ENCODE measurements at regions not wholly inside any gene's neighbourhood (a gene's known extent, or its start where the extent isn't known, plus 50 kb on each side); places are given as distances from the start of the nearest gene placed in this dataset.

GRCh38 chr6:164154588-164154987 is 740.1 kb downstream of the QKI start:
- no peak for ATAC-seq
- TF ChIP-seq PPARA (CRISPR knock-in tag; IDR thresholded peaks at IDR 0.05; ENCODE audit: borderline replicate concordance) (no peak), BACH2 (CRISPR knock-in tag; IDR thresholded peaks at IDR 0.05; ENCODE audit: borderline replicate concordance) (no peak), RARB (CRISPR knock-in tag; IDR thresholded peaks at IDR 0.05) (no peak), ZNF565 (CRISPR knock-in tag; conservative IDR thresholded peaks at IDR 0.05; ENCODE audit: low read depth) (no peak), ZNF70 (CRISPR knock-in tag; IDR thresholded peaks at IDR 0.05) (no peak), TSHZ2 (CRISPR knock-in tag; IDR thresholded peaks at IDR 0.05) (no peak), ZFP30 (CRISPR knock-in tag; IDR thresholded peaks at IDR 0.05) (no peak), ZNF8 (CRISPR knock-in tag; IDR thresholded peaks at IDR 0.05) (no peak), TCF4 (CRISPR knock-in tag; IDR thresholded peaks at IDR 0.05; ENCODE audit: borderline replicate concordance) (no peak), POU6F1 (CRISPR knock-in tag; IDR thresholded peaks at IDR 0.05; ENCODE audit: borderline replicate concordance, low read depth) (no peak)

- no peak for TF ChIP-seq POU6F1 (CRISPR knock-in tag; IDR thresholded peaks at IDR 0.05; ENCODE audit: borderline replicate concordance, low read depth)
- no peak for ATAC-seq
Observed at GRCh38 chr6:164152611-164153010, 738.1 kb downstream of the QKI start.

- ATAC-seq, result no peak
- TF ChIP-seq ZNF8 (CRISPR knock-in tag; IDR thresholded peaks at IDR 0.05) (no peak), CSRNP3 (CRISPR knock-in tag; IDR thresholded peaks at IDR 0.05) (no peak), TOX (CRISPR knock-in tag; IDR thresholded peaks at IDR 0.05; ENCODE audit: borderline replicate concordance) (no peak), ESRRG (CRISPR knock-in tag; IDR thresholded peaks at IDR 0.05) (no peak), TCF4 (CRISPR knock-in tag; IDR thresholded peaks at IDR 0.05; ENCODE audit: borderline replicate concordance) (no peak), PATZ1 (CRISPR knock-in tag; IDR thresholded peaks at IDR 0.05; ENCODE audit: borderline replicate concordance) (no peak), CSDC2 (CRISPR knock-in tag; IDR thresholded peaks at IDR 0.05) (no peak), PPARA (CRISPR knock-in tag; IDR thresholded peaks at IDR 0.05; ENCODE audit: borderline replicate concordance) (no peak), CREB5 (CRISPR knock-in tag; IDR thresholded peaks at IDR 0.05; ENCODE audit: low read depth) (no peak), ZFP30 (CRISPR knock-in tag; IDR thresholded peaks at IDR 0.05) (no peak), BACH2 (CRISPR knock-in tag; IDR thresholded peaks at IDR 0.05; ENCODE audit: borderline replicate concordance) (no peak), TSHZ2 (CRISPR knock-in tag; IDR thresholded peaks at IDR 0.05) (no peak), SNAI2 (CRISPR knock-in tag; IDR thresholded peaks at IDR 0.05) (no peak), RARB (CRISPR knock-in tag; IDR thresholded peaks at IDR 0.05) (no peak), OSR1 (CRISPR knock-in tag; IDR thresholded peaks at IDR 0.05) (no peak), ZNF70 (CRISPR knock-in tag; IDR thresholded peaks at IDR 0.05) (no peak), GLIS3 (CRISPR knock-in tag; IDR thresholded peaks at IDR 0.05) (no peak)
Observed at GRCh38 chr6:164151161-164152120, 736.9 kb downstream of the QKI start.

All from SK-N-SH treated with all-trans-retinoic acid at 6 μM for 48 hours (cell line).